PC-9 (cell line): ENCODE measurements at regions not wholly inside any gene's neighbourhood (a gene's known extent, or its start where the extent isn't known, plus 50 kb on each side); places are given as distances from the start of the nearest gene placed in this dataset.

ENCODE experiments used
- BruUV-seq: library from RNA; stranded (reverse); fragments of 400-500 nt; replicated peaks from 2 replicates; lab custom pipeline; 2021; lab: Mats Ljungman, UMichigan
- CTCF ChIA-PET: fragments of 300-600 bp; sonication (Branson Sonifier 250); formaldehyde crosslinking; loops from one replicate; lab custom pipeline; 2022; ENCODE audit warnings: antibody characterized with exemption; lab: Charles Lee
- POLR2A ChIA-PET: fragments of 300-600 bp; sonication (Branson Sonifier 250); formaldehyde crosslinking; loops from one replicate; lab custom pipeline; 2022; ENCODE audit warnings: antibody characterized with exemption; ENCODE audit not compliant: unreplicated experiment; lab: Charles Lee
- DNase-seq, 2 experiments: peaks; one replicate each; pipeline versions ENCODE4 v3.0.0 to v3.0.0-alpha.2; 2015 to 2022; ENCODE audit warnings: mixed read lengths in 1 of 2
- H2AFZ ChIP-seq: fragments of 200-600 bp; sonication (generic); 2 replicates; pipeline ENCODE4 v1.8.1; 2017; ENCODE audit warnings: antibody characterized with exemption
- H3F3A ChIP-seq: fragments of 200-600 bp; sonication (generic); 2 replicates; pipeline ENCODE4 v1.8.1; 2017; ENCODE audit warnings: antibody characterized with exemption, mild to moderate bottlenecking, low read depth; ENCODE audit not compliant: insufficient read depth
- H3K27ac ChIP-seq: fragments of 200-600 bp; sonication (generic); 2 replicates; pipeline ENCODE4 v1.6.1; 2016; ENCODE audit warnings: mixed run types
- H3K27me3 ChIP-seq: fragments of 200-600 bp; sonication (generic); 2 replicates; pipeline ENCODE4 v1.6.1; 2016; ENCODE audit warnings: low read depth, mixed run types; ENCODE audit not compliant: insufficient read depth
- H3K36me3 ChIP-seq: fragments of 200-600 bp; sonication (generic); 2 replicates; pipeline ENCODE4 v1.6.1; 2016; ENCODE audit warnings: low read depth, mixed run types
- H3K4me1 ChIP-seq: fragments of 200-600 bp; sonication (generic); replicated peaks from 2 replicates; pipeline ENCODE4 v1.6.1; 2016; ENCODE audit warnings: mixed run types; ENCODE audit not compliant: insufficient read depth
- H3K4me2 ChIP-seq: fragments of 200-600 bp; sonication (generic); 2 replicates; pipeline ENCODE4 v1.6.1; 2017; ENCODE audit warnings: mixed run types
- H3K4me3 ChIP-seq: fragments of 200-600 bp; sonication (generic); 2 replicates; pipeline ENCODE4 v1.6.1; 2016; ENCODE audit warnings: mixed run types
- H3K79me2 ChIP-seq: fragments of 200-600 bp; sonication (generic); 2 replicates; pipeline ENCODE4 v1.6.1; 2017; ENCODE audit warnings: low read depth, mixed run types
- H3K9me2 ChIP-seq: fragments of 200-600 bp; sonication (generic); 2 replicates; pipeline ENCODE4 v1.8.1; 2017; ENCODE audit warnings: mild to moderate bottlenecking; ENCODE audit not compliant: insufficient read depth
- H3K9me3 ChIP-seq: fragments of 200-600 bp; sonication (generic); 2 replicates; pipeline ENCODE4 v1.8.1; 2016; ENCODE audit warnings: low read depth; ENCODE audit not compliant: insufficient read depth
- H4K20me1 ChIP-seq: fragments of 200-600 bp; sonication (generic); 2 replicates; pipeline ENCODE4 v1.8.1; 2017; ENCODE audit not compliant: insufficient read depth
- EZH2 ChIP-seq: fragments of 200-600 bp; sonication (generic); IDR thresholded peaks from 2 replicates; pipeline ENCODE4 v1.8.0; 2017; ENCODE audit warnings: antibody characterized with exemption, low read depth
- intact Hi-C: fragments of 100-400 bp; cut with micrococcal nuclease; formaldehyde crosslinking; loops from one replicate; pipeline ENCODE4 v1.10.0; 2022; ENCODE audit not compliant: unreplicated experiment
- TF ChIP-seq, protein P1 (sequence below): fragments of 200-600 bp; sonication (generic); conservative IDR thresholded peaks from 2 replicates; pipeline ENCODE4 v1.6.1; 2017; ENCODE audit warnings: mixed run types, antibody characterized with exemption, mild to moderate bottlenecking, moderate library complexity

DNA sequence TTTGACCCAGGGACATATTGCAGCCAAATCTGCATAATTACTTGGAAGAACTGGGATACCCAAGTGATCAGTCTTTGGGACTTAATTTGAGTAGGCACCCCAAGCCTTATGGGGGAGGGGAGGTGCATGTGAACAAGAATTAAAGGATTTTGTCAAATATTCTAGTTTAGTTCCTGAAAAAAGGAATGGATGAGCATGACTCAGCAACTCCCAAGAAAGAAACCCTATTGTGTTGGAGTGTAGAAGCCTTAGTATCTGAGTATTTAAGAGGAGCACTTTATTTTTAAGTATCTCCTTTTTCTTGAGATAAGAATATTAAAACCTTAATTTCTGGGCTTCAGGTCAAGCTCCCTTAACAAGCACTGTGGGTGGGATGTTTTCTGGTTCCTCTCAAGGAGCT lies 222.4 kb downstream of the CD47 start:
- no peak overlapping the region for H3K4me3 ChIP-seq
- H3K36me3 ChIP-seq = no peaks in the 10 kb centered on the region
- no peaks in the 10 kb centered on the region for H3K9me2 ChIP-seq
- H3K79me2 ChIP-seq = no peaks in the 10 kb centered on the region
- peak overlapping the region; percentile 21; the same call in 1 of the 2 replicates for H3K4me2 ChIP-seq
- intact Hi-C loops = no loop called here
- ChIA-PET POLR2A (no interaction called here), CTCF (no interaction called here)
- H4K20me1 ChIP-seq = no peaks in the 10 kb centered on the region
- H3F3A ChIP-seq = peaks cover 8% of the 10 kb centered on the region; the same call in 1 of the 2 replicates
- DNase-seq = no peak
- peak overlapping the region; percentile 26; the same call in 1 of the 2 replicates for H2AFZ ChIP-seq
- H3K9me3 ChIP-seq = peaks cover 11% of the 10 kb centered on the region
- H3K27me3 ChIP-seq = no peaks in the 10 kb centered on the region
- no peak for TF ChIP-seq EZH2
- TF ChIP-seq, protein P1, sequence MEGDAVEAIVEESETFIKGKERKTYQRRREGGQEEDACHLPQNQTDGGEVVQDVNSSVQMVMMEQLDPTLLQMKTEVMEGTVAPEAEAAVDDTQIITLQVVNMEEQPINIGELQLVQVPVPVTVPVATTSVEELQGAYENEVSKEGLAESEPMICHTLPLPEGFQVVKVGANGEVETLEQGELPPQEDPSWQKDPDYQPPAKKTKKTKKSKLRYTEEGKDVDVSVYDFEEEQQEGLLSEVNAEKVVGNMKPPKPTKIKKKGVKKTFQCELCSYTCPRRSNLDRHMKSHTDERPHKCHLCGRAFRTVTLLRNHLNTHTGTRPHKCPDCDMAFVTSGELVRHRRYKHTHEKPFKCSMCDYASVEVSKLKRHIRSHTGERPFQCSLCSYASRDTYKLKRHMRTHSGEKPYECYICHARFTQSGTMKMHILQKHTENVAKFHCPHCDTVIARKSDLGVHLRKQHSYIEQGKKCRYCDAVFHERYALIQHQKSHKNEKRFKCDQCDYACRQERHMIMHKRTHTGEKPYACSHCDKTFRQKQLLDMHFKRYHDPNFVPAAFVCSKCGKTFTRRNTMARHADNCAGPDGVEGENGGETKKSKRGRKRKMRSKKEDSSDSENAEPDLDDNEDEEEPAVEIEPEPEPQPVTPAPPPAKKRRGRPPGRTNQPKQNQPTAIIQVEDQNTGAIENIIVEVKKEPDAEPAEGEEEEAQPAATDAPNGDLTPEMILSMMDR = no peak
- BruUV-seq = no TSS peak
- H3K27ac ChIP-seq = no peak overlapping the region
- H3K4me1 ChIP-seq = peaks cover 17% of the 10 kb centered on the region

DNA sequence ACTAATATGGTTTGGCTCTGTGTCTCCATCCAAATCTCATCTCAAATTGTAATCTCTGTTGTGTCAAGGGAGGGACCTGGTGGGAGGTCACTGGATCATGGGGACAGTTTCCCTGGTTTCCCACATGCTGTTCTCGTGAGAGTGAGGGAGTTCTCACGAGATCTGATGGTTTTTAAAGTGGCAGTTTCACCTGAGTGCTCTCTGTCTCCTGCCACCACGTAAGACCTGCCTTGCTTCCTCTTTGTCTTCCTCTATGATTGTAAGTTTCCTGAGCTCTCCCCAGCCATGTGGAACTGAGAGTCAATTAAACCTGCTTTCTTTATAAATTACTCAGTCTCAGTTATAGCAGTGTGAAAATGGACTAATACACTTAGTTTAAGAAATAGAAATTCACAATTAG lies 228.9 kb downstream of the CD47 start:
- no peak for DNase-seq
- ChIA-PET CTCF (no interaction called here), POLR2A (interaction anchor here (0.5 kb wide), 1 partner anchor 637 kb away, joined by 3 read pairs; no protein-coding TSS in a partner anchor)
- no peak overlapping the region for H3K27ac ChIP-seq
- intact Hi-C loops = no loop called here
- H3K36me3 ChIP-seq = no peaks in the 10 kb centered on the region
- H3F3A ChIP-seq = no peaks in the 10 kb centered on the region
- TF ChIP-seq, protein P1 = no peak
- TF ChIP-seq EZH2 = no peak
- H2AFZ ChIP-seq = peak overlapping the region; percentile 47; the same call in 1 of the 2 replicates
- no peaks in the 10 kb centered on the region for H3K9me3 ChIP-seq
- H3K79me2 ChIP-seq = no peaks in the 10 kb centered on the region
- no peaks in the 10 kb centered on the region for H3K4me1 ChIP-seq
- no peaks in the 10 kb centered on the region for H3K27me3 ChIP-seq
- BruUV-seq = no TSS peak
- H3K9me2 ChIP-seq = no peaks in the 10 kb centered on the region; the same call in 1 of the 2 replicates
- no peaks in the 10 kb centered on the region for H4K20me1 ChIP-seq
- H3K4me3 ChIP-seq = no peak overlapping the region
- H3K4me2 ChIP-seq = no peak overlapping the region

DNA sequence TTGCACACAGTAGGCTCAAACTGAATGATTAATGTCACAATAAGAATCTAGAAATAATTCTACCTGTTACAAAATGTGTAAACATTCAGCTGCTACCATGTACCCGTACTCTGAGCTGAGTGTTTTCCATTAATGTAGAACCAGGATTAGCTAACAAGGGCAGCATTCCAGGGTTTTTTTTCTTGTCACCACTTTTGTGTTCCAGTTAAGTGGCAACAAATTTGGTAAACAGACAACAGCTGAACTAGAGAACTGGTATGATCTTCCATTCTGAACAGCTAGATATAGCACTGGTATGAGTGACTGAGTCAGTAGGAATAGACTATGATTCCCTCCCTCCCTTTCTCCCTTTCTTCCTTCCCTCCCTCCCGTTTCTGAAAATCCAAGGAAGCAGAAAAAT lies 229.4 kb downstream of the CD47 start:
- ChIA-PET CTCF (no interaction called here), POLR2A (interaction anchor here (0.5 kb wide), 1 partner anchor 636 kb away, joined by 3 read pairs; no protein-coding TSS in a partner anchor)
- Histone ChIP-seq H4K20me1 (no peaks in the 10 kb centered on the region), H3K27me3 (no peaks in the 10 kb centered on the region), H2AFZ (0 out of 2 replicates have a peak overlapping the region, but pooled peaks have one; percentile 47), H3K4me2 (no peak overlapping the region), H3K79me2 (no peaks in the 10 kb centered on the region), H3K9me3 (no peaks in the 10 kb centered on the region), H3K36me3 (no peaks in the 10 kb centered on the region), H3K4me1 (no peaks in the 10 kb centered on the region), H3K27ac (no peak overlapping the region), H3K4me3 (no peak overlapping the region), H3F3A (no peaks in the 10 kb centered on the region), H3K9me2 (no peaks in the 10 kb centered on the region; the same call in 1 of the 2 replicates)
- no peak for DNase-seq
- no TSS peak for BruUV-seq
- TF ChIP-seq EZH2 = no peak
- TF ChIP-seq, protein P1 = no peak
- intact Hi-C loops = no loop called here
